Left ventricle myocardium inferior (tissue), 1 donor: ENCODE measurements at regions not wholly inside any gene's neighbourhood (a gene's known extent, or its start where the extent isn't known, plus 50 kb on each side); places are given as distances from the start of the nearest gene placed in this dataset.

ENCODE experiments used
- DNase-seq: peaks from one replicate; pipeline ENCODE4 v3.0.0-alpha.2; 2020
- H3K27ac ChIP-seq: fragments of 200-600 bp; replicated peaks from 2 replicates; pipeline ENCODE4 v1.8.0; 2021
- H3K27me3 ChIP-seq: fragments of 200-600 bp; 2 replicates; pipeline ENCODE4 v1.8.0; 2021; ENCODE audit warnings: low read depth
- H3K36me3 ChIP-seq: fragments of 200-600 bp; 2 replicates; pipeline ENCODE4 v1.8.0; 2021
- H3K4me1 ChIP-seq: fragments of 200-600 bp; 2 replicates; pipeline ENCODE4 v1.8.0; 2021
- H3K4me3 ChIP-seq: fragments of 200-600 bp; 2 replicates; pipeline ENCODE4 v1.8.0; 2021; ENCODE audit warnings: mild to moderate bottlenecking, moderate library complexity
- H3K9me3 ChIP-seq: fragments of 200-600 bp; replicated peaks from 2 replicates; pipeline ENCODE4 v1.8.0; 2021
- CTCF ChIP-seq: fragments of 200-600 bp; IDR thresholded peaks from 2 replicates; pipeline ENCODE4 v1.8.0; 2021; ENCODE audit warnings: antibody characterized with exemption, mild to moderate bottlenecking, borderline replicate concordance
- intact Hi-C: fragments of 100-400 bp; cut with micrococcal nuclease; formaldehyde crosslinking; loops from one replicate; pipeline ENCODE4 v1.11.0; 2022
- donor health status: DM: no; HTN: yes; CAD: no; lungs with severe emphysema.

GRCh38 chr2:217193431-217194340, 333.8 kb upstream of the TNP1 start:
- Histone ChIP-seq H3K27me3 (no peaks in the 10 kb centered on the region), H3K27ac (no peak overlapping the region), H3K9me3 (peaks cover 12% of the 10 kb centered on the region), H3K36me3 (no peaks in the 10 kb centered on the region), H3K4me1 (peaks cover 5% of the 10 kb centered on the region), H3K4me3 (no peak overlapping the region)
- DNase-seq, result no peak
- no peak for TF ChIP-seq CTCF
- intact Hi-C loops, result no loop called here

GRCh38 chr2:217192366-217192765, 332.5 kb upstream of the TNP1 start:
- H3K36me3 ChIP-seq, result no peaks in the 10 kb centered on the region
- H3K27ac ChIP-seq, result no peak overlapping the region
- no peaks in the 10 kb centered on the region for H3K27me3 ChIP-seq
- intact Hi-C loops, result no loop called here
- H3K9me3 ChIP-seq, result peaks cover 8% of the 10 kb centered on the region
- no peak overlapping the region for H3K4me3 ChIP-seq
- H3K4me1 ChIP-seq, result peaks cover 8% of the 10 kb centered on the region
- TF ChIP-seq CTCF, result no peak
- DNase-seq, result no peak

- intact Hi-C loops, result no loop called here
- TF ChIP-seq CTCF, result no peak
- H3K9me3 ChIP-seq, result no peaks in the 10 kb centered on the region
- no peak for DNase-seq
- no peaks in the 10 kb centered on the region for H3K27me3 ChIP-seq
- peaks cover 15% of the 10 kb centered on the region for H3K4me1 ChIP-seq
- H3K27ac ChIP-seq, result no peak overlapping the region
- no peak overlapping the region for H3K4me3 ChIP-seq
- H3K36me3 ChIP-seq, result no peaks in the 10 kb centered on the region
These were observed 329.9 kb upstream of the TNP1 start for GRCh38 chr2:217189747-217190146.

GRCh38 chr2:217189131-217189530, 329.3 kb upstream of the TNP1 start:
- intact Hi-C loops, result no loop called here
- no peak for DNase-seq

GRCh38 chr2:217186668-217187159, 326.9 kb upstream of the TNP1 start:
- TF ChIP-seq CTCF, result no peak
- intact Hi-C loops, result no loop called here
- Histone ChIP-seq H3K4me1 (peaks cover 31% of the 10 kb centered on the region), H3K9me3 (no peaks in the 10 kb centered on the region), H3K27ac (peak overlapping the region; percentile 80), H3K27me3 (no peaks in the 10 kb centered on the region), H3K36me3 (no peaks in the 10 kb centered on the region), H3K4me3 (no peak overlapping the region)
- DNase-seq, result peak; percentile 26

More at GRCh38 chr2:217189131-217189530, 329.3 kb upstream of the TNP1 start:
- H3K4me1 ChIP-seq, result peaks cover 16% of the 10 kb centered on the region
- no peaks in the 10 kb centered on the region for H3K9me3 ChIP-seq
- H3K36me3 ChIP-seq, result no peaks in the 10 kb centered on the region
- H3K27me3 ChIP-seq, result no peaks in the 10 kb centered on the region
- no peak overlapping the region for H3K4me3 ChIP-seq
- no peak for TF ChIP-seq CTCF
- no peak overlapping the region for H3K27ac ChIP-seq
